Right lobe of liver (tissue), 6 donors: ENCODE measurements at regions not wholly inside any gene's neighbourhood (a gene's known extent, or its start where the extent isn't known, plus 50 kb on each side); places are given as distances from the start of the nearest gene placed in this dataset.
A peak's percentile ranks its signal among the peaks of the same experiment; 100 is the strongest.

ENCODE experiments used
- ATAC-seq, 4 donors: fragments of 200-7000 bp; cut with Tn5 transposase; one replicate each; pipeline ENCODE4 v1.9.1; 2020; ENCODE audit warnings: mild to moderate bottlenecking in 4 of 4, moderate library complexity in 4 of 4
- DNase-seq, 3 donors: peaks; one replicate each; pipeline ENCODE4 v3.0.0-alpha.2; 2020
- H3K27ac ChIP-seq, 3 donors: fragments of 200-600 bp; one replicate each; pipeline ENCODE4 v1.8.0; 2022
- H3K27me3 ChIP-seq, 2 donors: fragments of 200-600 bp; one replicate each; pipeline ENCODE4 v1.8.0; 2022
- H3K36me3 ChIP-seq, 4 donors: fragments of 200-600 bp; sonication (generic) in 1 of 4; one replicate each; pipeline versions ENCODE4 v1.5.1 to v1.8.0; 2017 to 2022; ENCODE audit warnings: control low read depth in 1 of 4
- H3K4me1 ChIP-seq, 4 donors: fragments of 200-600 bp; sonication (generic) in 1 of 4; one replicate each; pipeline versions ENCODE4 v1.5.1 to v1.8.0; 2017 to 2022; ENCODE audit warnings: control low read depth in 1 of 4
- H3K4me3 ChIP-seq, 3 donors: fragments of 200-600 bp; one replicate each; pipeline ENCODE4 v1.8.0; 2022
- H3K9me3 ChIP-seq, 4 donors: fragments of 200-600 bp; sonication (generic) in 1 of 4; one replicate each; pipeline versions ENCODE4 v1.5.1 to v1.8.0; 2017 to 2022; ENCODE audit warnings: control low read depth in 1 of 4
- POLR2A ChIP-seq: fragments of 450-650 bp; IDR thresholded peaks from one replicate; pipeline ENCODE4 v1.6.1; 2017; ENCODE audit warnings: antibody characterized with exemption, mild to moderate bottlenecking
- WGBS: methylation state at CpG from one replicate; pipeline ENCODE4 v1.1.6; 2018; ENCODE audit warnings: low coverage, low lambda C conversion rate; ENCODE audit not compliant: insufficient coverage; ENCODE audit errors: missing lambda C conversion rate; 5-methylcytosine and 5-hydroxymethylcytosine counted together
- intact Hi-C, 2 donors: fragments of 100-400 bp; cut with DNase I; formaldehyde crosslinking; loops; one replicate each; pipeline versions ENCODE4 v1.11.2 to v1.14.1; 2022
- TF ChIP-seq, protein P1 (sequence below), 4 donors: fragments of 200-600 bp in 3 of 4; fragments of 450-650 bp in 1 of 4; IDR thresholded peaks; one replicate each; pipeline versions ENCODE4 v1.5.1 to v1.8.0; 2016 to 2022; ENCODE audit warnings: antibody characterized with exemption in 4 of 4, mild to moderate bottlenecking in 2 of 4
- donor health status: DM: no; HTN: yes; CAD: no.
- donor health status: DM: no; HTN: no; CAD: no.
- donor health status: DM: no; HTN: no; CAD: no.
- donor health status: DM: no; HTN: yes; CAD: no.
- donor health status: DM: no; HTN: yes; CAD: no.

DNA sequence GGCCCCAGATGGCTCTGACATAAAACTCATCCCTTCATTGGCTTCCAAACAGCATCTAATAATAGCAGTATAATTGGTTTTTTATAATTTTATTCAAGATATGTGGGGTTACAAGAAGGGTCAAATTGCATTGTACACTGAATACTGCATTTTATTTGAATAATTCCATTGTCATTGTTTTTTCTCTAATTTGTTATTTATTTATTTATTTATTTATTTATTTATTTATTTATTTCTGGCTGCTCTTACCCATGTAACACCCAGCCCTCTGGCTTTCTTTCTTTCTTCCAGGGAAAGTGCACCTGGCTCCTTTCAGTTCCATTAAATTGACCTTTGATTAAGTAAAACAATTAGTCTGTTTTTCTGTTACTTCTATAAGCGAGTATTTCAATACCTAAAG is 210.1 kb downstream of the CDH9 start:
- Histone ChIP-seq H3K4me3 (no peak overlapping the region), H3K9me3 (no peaks in the 10 kb centered on the region), H3K36me3 (no peaks in the 10 kb centered on the region), H3K4me1 (no peaks in the 10 kb centered on the region), H3K27me3 (no peaks in the 10 kb centered on the region), H3K27ac (no peak overlapping the region)
- ATAC-seq, result no peak
- DNase-seq, result no peak
- 22% methylated on average over 1 of the region's 1 CpG for WGBS
- TF ChIP-seq, protein P1, sequence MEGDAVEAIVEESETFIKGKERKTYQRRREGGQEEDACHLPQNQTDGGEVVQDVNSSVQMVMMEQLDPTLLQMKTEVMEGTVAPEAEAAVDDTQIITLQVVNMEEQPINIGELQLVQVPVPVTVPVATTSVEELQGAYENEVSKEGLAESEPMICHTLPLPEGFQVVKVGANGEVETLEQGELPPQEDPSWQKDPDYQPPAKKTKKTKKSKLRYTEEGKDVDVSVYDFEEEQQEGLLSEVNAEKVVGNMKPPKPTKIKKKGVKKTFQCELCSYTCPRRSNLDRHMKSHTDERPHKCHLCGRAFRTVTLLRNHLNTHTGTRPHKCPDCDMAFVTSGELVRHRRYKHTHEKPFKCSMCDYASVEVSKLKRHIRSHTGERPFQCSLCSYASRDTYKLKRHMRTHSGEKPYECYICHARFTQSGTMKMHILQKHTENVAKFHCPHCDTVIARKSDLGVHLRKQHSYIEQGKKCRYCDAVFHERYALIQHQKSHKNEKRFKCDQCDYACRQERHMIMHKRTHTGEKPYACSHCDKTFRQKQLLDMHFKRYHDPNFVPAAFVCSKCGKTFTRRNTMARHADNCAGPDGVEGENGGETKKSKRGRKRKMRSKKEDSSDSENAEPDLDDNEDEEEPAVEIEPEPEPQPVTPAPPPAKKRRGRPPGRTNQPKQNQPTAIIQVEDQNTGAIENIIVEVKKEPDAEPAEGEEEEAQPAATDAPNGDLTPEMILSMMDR (IDR thresholded peaks at IDR 0.05), result no peak
- TF ChIP-seq POLR2A, result no peak
- intact Hi-C loops, result no loop called here

DNA sequence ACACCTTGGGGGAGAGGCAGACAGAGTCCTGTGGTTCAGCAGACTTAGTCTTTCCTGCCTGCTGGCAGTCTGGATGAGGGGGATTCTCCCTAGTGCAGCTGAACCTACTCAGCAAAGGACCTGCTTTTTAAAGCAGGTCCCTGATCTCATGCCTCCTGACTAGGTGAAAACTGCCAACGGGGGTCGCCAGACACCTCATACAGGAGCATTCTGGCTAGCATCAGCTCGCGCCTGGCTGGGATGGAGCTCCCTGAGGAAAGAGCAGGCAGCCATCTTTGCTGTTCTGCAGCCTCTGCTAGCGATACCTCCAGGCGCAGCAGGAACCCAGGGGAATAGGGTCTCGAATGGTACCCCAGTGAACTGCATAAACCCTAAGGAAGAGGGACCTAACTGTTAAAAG is 225.2 kb downstream of the CDH9 start:
- H3K36me3 ChIP-seq, result no peaks in the 10 kb centered on the region
- no peak for DNase-seq
- ATAC-seq, result no peak
- WGBS, result 80% methylated on average over 1 of the region's 7 CpGs
- no peaks in the 10 kb centered on the region for H3K9me3 ChIP-seq
- H3K4me1 ChIP-seq, result no peaks in the 10 kb centered on the region
- no peaks in the 10 kb centered on the region for H3K27me3 ChIP-seq
- H3K4me3 ChIP-seq, result no peak overlapping the region
- H3K27ac ChIP-seq, result no peak overlapping the region
- intact Hi-C loops, result no loop called here
- TF ChIP-seq, protein P1 (IDR thresholded peaks at IDR 0.05), result no peak
- TF ChIP-seq POLR2A, result no peak

DNA sequence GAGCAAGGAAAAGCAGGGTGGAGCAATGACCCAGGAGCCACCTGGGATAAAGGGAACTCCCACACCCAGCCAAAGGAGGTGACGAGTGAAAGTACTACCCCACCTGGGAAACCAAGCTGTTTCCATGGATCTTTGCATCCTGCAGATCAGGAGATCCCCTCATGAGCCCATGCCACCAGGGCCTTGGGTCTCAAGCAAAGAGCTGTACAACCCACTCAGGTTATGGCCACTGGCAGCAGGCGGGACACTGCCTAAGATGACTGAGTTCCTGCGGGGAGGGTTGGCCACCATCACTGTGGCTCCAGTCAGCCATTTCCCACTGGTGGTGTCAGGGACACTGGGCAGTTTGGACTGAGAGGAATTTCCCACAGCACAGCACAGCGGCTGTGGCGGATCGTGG is 225.7 kb downstream of the CDH9 start:
- H3K36me3 ChIP-seq, result no peaks in the 10 kb centered on the region
- no peak for ATAC-seq
- H3K4me1 ChIP-seq, result no peaks in the 10 kb centered on the region
- H3K27me3 ChIP-seq, result no peaks in the 10 kb centered on the region
- H3K4me3 ChIP-seq, result no peak overlapping the region
- TF ChIP-seq, protein P1 (IDR thresholded peaks at IDR 0.05), result no peak
- no peak for TF ChIP-seq POLR2A
- no peak for DNase-seq
- WGBS, result 20% methylated on average over 1 of the region's 6 CpGs
- no peak overlapping the region for H3K27ac ChIP-seq
- no peaks in the 10 kb centered on the region for H3K9me3 ChIP-seq
- intact Hi-C loops, result no loop called here

DNA sequence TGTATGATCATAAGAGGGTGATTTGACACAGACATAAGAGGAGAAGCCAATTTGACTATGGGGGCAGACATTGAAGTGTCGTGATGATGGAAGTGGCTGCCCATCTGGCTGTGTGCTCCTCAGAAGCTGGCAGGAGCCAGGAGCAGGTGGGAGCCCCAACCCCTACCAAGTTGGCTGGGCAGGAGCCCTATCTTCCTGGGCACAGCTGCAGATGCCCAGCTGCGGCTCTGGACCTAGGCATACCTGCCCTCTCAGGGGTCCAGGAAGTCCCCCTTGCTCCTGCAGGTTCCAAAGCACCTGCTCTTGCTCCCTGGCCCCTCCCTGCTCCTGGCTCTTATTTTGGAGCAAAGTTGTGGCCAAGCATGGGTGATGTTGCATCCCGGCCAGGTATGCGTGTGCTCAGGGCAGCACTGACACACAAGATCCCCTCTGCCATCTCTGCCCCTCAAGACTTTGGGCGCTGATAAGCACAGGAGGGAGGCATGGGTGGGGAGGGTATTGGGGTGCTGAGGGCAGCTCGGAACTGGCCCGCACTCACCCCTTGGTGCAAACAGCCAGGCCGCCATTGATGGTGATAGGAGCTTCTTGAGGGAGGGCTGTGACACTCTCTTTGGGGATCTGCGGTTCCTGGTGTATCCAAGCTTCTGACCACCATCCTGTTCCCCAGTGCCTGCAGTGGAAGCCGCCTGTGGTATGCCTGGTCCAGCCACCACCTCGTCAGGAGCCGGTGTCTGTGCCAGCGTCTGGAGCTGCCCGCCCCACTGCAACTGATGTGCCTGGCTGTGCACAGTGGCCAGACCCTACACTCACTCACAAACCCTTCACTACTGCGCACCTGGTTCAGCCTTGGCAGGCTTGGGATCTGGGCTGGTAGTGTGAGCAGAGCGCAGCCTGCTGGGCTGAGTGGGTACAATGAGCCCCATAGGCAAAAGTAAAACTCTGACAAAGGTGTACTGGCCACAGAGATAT is 230.9 kb downstream of the CDH9 start:
- no peaks in the 10 kb centered on the region for H3K36me3 ChIP-seq
- H3K27ac ChIP-seq, result no peak overlapping the region
- H3K4me1 ChIP-seq, result no peaks in the 10 kb centered on the region
- no peaks in the 10 kb centered on the region for H3K9me3 ChIP-seq
- intact Hi-C loops, result no loop called here
- no peak for TF ChIP-seq POLR2A
- 31% methylated on average over 3 of the region's 16 CpGs for WGBS
- ATAC-seq (peak in 2 of 4 donors; percentile 9 to 41), DNase-seq (peak in 1 of 3 donors; percentile 43)
- H3K4me3 ChIP-seq, result no peak overlapping the region
- no peaks in the 10 kb centered on the region for H3K27me3 ChIP-seq

DNA sequence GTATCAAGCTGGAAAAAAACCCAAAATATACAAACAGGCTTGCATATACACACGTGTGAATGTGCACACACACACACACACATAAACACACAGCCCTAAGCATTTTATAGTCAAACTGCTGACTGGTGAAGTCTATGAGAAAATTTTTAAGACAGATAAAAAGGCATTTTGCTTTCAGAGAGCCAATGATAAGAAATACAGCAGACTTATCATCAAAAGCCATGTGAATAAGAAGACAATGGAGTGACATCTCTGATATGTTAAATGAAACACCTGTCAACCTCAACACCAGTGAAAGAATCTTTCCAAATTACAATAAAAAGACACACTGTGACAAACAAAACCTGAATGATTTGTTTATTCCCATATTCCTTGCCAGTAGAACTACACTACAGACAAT is 233.3 kb downstream of the CDH9 start:
- H3K36me3 ChIP-seq, result no peaks in the 10 kb centered on the region
- no peak for ATAC-seq
- intact Hi-C loops, result no loop called here
- no peak for DNase-seq
- no peaks in the 10 kb centered on the region for H3K4me1 ChIP-seq
- TF ChIP-seq POLR2A, result no peak
- TF ChIP-seq, protein P1 (IDR thresholded peaks at IDR 0.05), result no peak
- H3K4me3 ChIP-seq, result no peak overlapping the region
- no peaks in the 10 kb centered on the region for H3K9me3 ChIP-seq
- H3K27ac ChIP-seq, result no peak overlapping the region
- WGBS, result 24% methylated on average over 1 of the region's 1 CpG
- no peaks in the 10 kb centered on the region for H3K27me3 ChIP-seq
